Psoas muscle (tissue), 7 donors: ENCODE measurements at regions not wholly inside any gene's neighbourhood (a gene's known extent, or its start where the extent isn't known, plus 50 kb on each side); places are given as distances from the start of the nearest gene placed in this dataset.

Source experiments
- ATAC-seq, 4 donors: fragments of 200-7000 bp; cut with Tn5 transposase; one replicate each; pipeline ENCODE4 v1.9.1; 2020; ENCODE audit warnings: moderate library complexity in 3 of 4, mild to moderate bottlenecking in 2 of 4
- DNase-seq, 2 donors: peaks; one replicate each; pipeline ENCODE4 v3.0.0-alpha.2; 2020
- H3K27ac ChIP-seq: fragments of 200-600 bp; one replicate; pipeline ENCODE4 v1.8.0; 2022
- H3K27me3 ChIP-seq, 3 donors: fragments of 200-600 bp in 1 of 3; one replicate each; pipeline versions ENCODE4 v1.6.1 to v1.8.0; 2013 to 2022; ENCODE audit warnings: low read length in 2 of 3, mild to moderate bottlenecking in 2 of 3, moderate library complexity in 1 of 3; ENCODE audit not compliant: insufficient read depth in 3 of 3
- H3K36me3 ChIP-seq, 2 donors: fragments of 200-600 bp in 1 of 2; one replicate each; pipeline versions ENCODE4 v1.6.1 to v1.8.0; 2013 to 2022; ENCODE audit warnings: low read depth in 1 of 2, mild to moderate bottlenecking in 1 of 2, moderate library complexity in 1 of 2; ENCODE audit not compliant: insufficient read depth in 1 of 2
- H3K4me1 ChIP-seq: fragments of 200-600 bp; one replicate; pipeline ENCODE4 v1.8.0; 2022
- H3K4me3 ChIP-seq: fragments of 200-600 bp; one replicate; pipeline ENCODE4 v1.8.0; 2022; ENCODE audit warnings: mild to moderate bottlenecking
- H3K9me3 ChIP-seq: fragments of 200-600 bp; one replicate; pipeline ENCODE4 v1.8.0; 2022
- WGBS, 3 donors: extraction: QIAGEN DNeasy Blood & Tissue Kit; methylation state at CpG; one replicate each; pipeline versions ENCODE4 v1.1.6 to v1.1.7; 2013; 5-methylcytosine and 5-hydroxymethylcytosine counted together
- intact Hi-C, 2 donors: fragments of 100-400 bp; cut with DNase I; formaldehyde crosslinking; loops; one replicate each; pipeline versions ENCODE4 v1.11.0 to v1.14.2; 2022
- TF ChIP-seq, protein P1 (sequence below): fragments of 200-600 bp; IDR thresholded peaks from one replicate; pipeline ENCODE4 v1.8.0; 2022; ENCODE audit warnings: antibody characterized with exemption
- donor health status: healthy with polysubstance abuse.
- donor health status: DM: no; HTN: no; CAD: no; lungs with moderate emphysema.
- donor health status: Bipolar disorder and iron deficiency.
- donor health status: healthy.
- donor health status: DM: yes; HTN: yes; CAD: no.
- donor health status: DM: no; HTN: no; CAD: no.
- donor health status: DM: yes; HTN: yes; CAD: no.

DNA sequence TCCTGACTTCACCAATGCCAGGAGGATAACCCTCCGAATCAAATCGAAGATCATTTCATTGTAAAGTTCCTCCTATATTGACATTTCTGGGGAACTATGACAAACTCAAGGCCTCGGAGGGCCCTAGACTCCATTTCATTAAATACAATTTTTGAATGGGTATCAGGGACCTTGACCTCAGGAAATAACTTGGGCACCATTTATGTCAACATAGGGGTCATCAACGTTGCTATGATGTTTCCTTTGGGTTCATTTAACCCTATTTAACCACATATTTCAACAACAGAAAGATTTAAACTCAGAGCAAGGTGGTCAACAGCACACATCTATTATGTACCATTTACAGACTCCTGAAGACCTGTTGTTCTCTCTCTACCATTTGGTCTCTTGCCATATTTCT, 395.1 kb downstream of the TRIML1 start:
- WGBS, 3 donors = 69 to 76% (median 74%) methylated on average over 4 of the region's 4 CpGs
- Histone ChIP-seq H3K27ac (no peak overlapping the region), H3K27me3 (no peaks in the 10 kb centered on the region), H3K9me3 (peaks cover 4% of the 10 kb centered on the region), H3K4me3 (no peak overlapping the region), H3K4me1 (no peaks in the 10 kb centered on the region), H3K36me3 (no peaks in the 10 kb centered on the region)
- DNase-seq = no peak
- intact Hi-C loops = no loop called here
- no peak for ATAC-seq
- TF ChIP-seq, protein P1, sequence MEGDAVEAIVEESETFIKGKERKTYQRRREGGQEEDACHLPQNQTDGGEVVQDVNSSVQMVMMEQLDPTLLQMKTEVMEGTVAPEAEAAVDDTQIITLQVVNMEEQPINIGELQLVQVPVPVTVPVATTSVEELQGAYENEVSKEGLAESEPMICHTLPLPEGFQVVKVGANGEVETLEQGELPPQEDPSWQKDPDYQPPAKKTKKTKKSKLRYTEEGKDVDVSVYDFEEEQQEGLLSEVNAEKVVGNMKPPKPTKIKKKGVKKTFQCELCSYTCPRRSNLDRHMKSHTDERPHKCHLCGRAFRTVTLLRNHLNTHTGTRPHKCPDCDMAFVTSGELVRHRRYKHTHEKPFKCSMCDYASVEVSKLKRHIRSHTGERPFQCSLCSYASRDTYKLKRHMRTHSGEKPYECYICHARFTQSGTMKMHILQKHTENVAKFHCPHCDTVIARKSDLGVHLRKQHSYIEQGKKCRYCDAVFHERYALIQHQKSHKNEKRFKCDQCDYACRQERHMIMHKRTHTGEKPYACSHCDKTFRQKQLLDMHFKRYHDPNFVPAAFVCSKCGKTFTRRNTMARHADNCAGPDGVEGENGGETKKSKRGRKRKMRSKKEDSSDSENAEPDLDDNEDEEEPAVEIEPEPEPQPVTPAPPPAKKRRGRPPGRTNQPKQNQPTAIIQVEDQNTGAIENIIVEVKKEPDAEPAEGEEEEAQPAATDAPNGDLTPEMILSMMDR = no peak

DNA sequence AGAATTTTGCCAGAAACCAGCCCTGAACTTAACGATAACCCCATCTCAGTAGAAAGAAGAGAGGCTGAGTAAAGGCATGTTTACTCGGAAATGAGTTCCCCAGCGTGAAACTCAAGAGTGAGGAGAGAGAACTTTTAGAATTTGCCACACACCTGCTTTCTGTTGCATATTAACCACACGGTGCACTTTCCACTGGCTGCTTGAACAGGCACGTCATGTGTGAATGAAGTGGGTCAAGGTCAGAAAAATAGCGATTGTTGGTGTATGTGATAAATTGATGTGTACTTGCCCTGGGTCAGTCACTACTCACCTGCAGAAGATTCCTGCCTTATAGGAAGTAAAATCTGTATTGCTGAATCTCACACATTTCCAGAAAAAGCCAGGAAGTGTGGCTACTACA, 395.7 kb downstream of the TRIML1 start:
- no peak overlapping the region for H3K4me3 ChIP-seq
- H3K36me3 ChIP-seq = no peaks in the 10 kb centered on the region
- WGBS, 3 donors = 55 to 63% (median 61%) methylated on average over 6 of the region's 6 CpGs
- DNase-seq (no peak), ATAC-seq (no peak)
- no peaks in the 10 kb centered on the region for H3K27me3 ChIP-seq
- peaks cover 4% of the 10 kb centered on the region for H3K9me3 ChIP-seq
- H3K27ac ChIP-seq = no peak overlapping the region
- TF ChIP-seq, protein P1 = no peak
- intact Hi-C loops = no loop called here
- H3K4me1 ChIP-seq = no peaks in the 10 kb centered on the region

DNA sequence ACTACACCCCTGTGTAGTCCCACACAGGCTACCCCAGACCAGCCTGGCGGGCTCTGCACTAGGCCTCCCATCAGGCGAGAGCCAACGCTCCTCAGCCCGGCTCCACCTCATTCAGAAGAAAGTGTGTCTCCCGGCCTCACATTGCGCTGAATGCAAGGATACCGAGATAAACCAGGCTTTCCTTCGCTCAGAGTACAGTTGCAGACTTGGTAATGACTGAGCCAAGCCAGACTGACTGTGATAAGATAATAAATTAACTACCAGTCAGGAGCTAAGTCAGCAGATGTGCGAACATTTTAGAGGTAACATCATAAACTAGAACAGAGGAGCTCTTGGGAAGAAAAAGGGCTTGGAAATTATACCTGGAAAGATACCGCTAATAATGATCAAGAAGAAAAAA, 397.6 kb downstream of the TRIML1 start:
- Histone ChIP-seq H3K36me3 (no peaks in the 10 kb centered on the region), H3K27me3 (no peaks in the 10 kb centered on the region), H3K4me1 (no peaks in the 10 kb centered on the region), H3K9me3 (peaks cover 4% of the 10 kb centered on the region), H3K4me3 (no peak overlapping the region), H3K27ac (no peak overlapping the region)
- 89 to 95% (median 94%) methylated on average over 10 of the region's 10 CpGs for WGBS, 3 donors
- intact Hi-C loops = no loop called here
- ATAC-seq = no peak
- TF ChIP-seq, protein P1 = no peak
- no peak for DNase-seq

DNA sequence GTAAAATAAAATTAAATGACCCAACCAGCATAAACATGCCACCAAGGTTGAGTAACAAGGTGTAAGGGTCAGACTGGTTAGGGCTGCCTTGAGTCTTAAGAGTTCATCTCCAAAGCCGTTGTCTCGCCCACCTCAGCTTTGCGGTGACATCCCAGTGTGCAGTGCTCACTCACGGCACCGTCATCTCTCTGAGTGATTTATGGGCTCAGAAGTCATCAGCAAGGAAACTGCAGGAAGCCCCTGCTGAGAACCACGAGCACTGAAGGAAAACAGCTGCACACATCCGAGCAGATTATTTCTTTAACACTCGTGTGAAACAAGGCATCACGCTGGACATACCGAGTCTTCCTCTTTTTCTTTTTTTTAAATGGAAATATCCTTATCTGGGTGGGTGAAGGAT, 411.1 kb downstream of the TRIML1 start:
- TF ChIP-seq, protein P1 = no peak
- Histone ChIP-seq H3K9me3 (no peaks in the 10 kb centered on the region), H3K4me3 (no peak overlapping the region), H3K27ac (no peak overlapping the region), H3K4me1 (no peaks in the 10 kb centered on the region), H3K36me3 (no peaks in the 10 kb centered on the region), H3K27me3 (no peaks in the 10 kb centered on the region)
- DNase-seq (no peak), ATAC-seq (no peak)
- intact Hi-C loops = no loop called here
- 22 to 25% (median 23%) methylated on average over 10 of the region's 10 CpGs for WGBS, 3 donors

DNA sequence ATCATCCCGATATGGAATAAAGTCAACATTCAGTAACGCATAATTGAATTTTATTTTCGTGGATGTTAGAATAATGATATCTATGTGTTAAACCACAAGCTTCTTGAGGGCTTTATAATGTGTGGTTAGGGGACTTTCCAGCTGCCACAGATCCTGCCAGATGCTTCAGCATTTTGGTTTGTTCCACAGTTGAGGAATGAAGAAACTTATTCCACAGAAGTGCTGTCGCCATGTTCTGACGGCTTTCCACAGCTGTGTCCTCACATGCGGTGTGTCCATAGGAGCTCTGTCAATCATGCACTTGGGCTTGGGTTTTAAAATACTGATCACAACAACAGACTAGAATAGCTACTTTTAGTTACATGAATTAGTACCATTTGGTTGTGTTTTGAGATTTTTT, 411.9 kb downstream of the TRIML1 start:
- Histone ChIP-seq H3K27ac (no peak overlapping the region), H3K4me3 (no peak overlapping the region), H3K4me1 (no peaks in the 10 kb centered on the region), H3K27me3 (no peaks in the 10 kb centered on the region), H3K9me3 (no peaks in the 10 kb centered on the region), H3K36me3 (no peaks in the 10 kb centered on the region)
- WGBS, 3 donors = 27 to 36% (median 33%) methylated on average over 6 of the region's 6 CpGs
- TF ChIP-seq, protein P1 = no peak
- DNase-seq (no peak), ATAC-seq (no peak)
- intact Hi-C loops = no loop called here
